GM12878 (cell line): ENCODE measurements at regions not wholly inside any gene's neighbourhood (a gene's known extent, or its start where the extent isn't known, plus 50 kb on each side); places are given as distances from the start of the nearest gene placed in this dataset.

Experiments
- CTCF ChIP-seq, 3 experiments: IDR thresholded peaks in 2 of 3; conservative IDR thresholded peaks in 1 of 3; 2 replicates each; pipeline ENCODE4 v1.5.1; 2011; ENCODE audit warnings: low read depth in 3 of 3, low read length in 3 of 3, mild to moderate bottlenecking in 3 of 3, control low read depth in 2 of 3, moderate library complexity in 2 of 3, inconsistent platforms in 1 of 3, mixed read lengths in 1 of 3; ENCODE audit not compliant: control insufficient read depth in 2 of 3, insufficient read depth in 1 of 3; ENCODE audit errors: extremely low read depth in 1 of 3
- EP300 ChIP-seq, 2 experiments: fragments of 150-350 bp in 1 of 2; IDR thresholded peaks; 2 replicates each; pipeline ENCODE4 v1.6.1; 2011 to 2012; ENCODE audit warnings: low read depth in 2 of 2, low read length in 2 of 2, borderline replicate concordance in 1 of 2, improper control_type of control experiment in 1 of 2, inconsistent platforms in 1 of 2; ENCODE audit not compliant: control insufficient read depth in 1 of 2
- NFYB ChIP-seq: IDR thresholded peaks from 2 replicates; pipeline ENCODE4 v1.6.1; 2011; ENCODE audit warnings: low read depth, mild to moderate bottlenecking, low read length, improper control_type of control experiment, moderate library complexity; ENCODE audit not compliant: insufficient read depth
- SMC3 ChIP-seq: IDR thresholded peaks from 2 replicates; pipeline ENCODE4 v1.6.1; 2011; ENCODE audit warnings: low read length, improper control_type of control experiment, borderline replicate concordance

- TF ChIP-seq EP300 (IDR thresholded peaks at IDR 0.05; ENCODE audit: borderline replicate concordance in 1 of 2, control insufficient read depth in 1 of 2, low read depth in 2 of 2, low read length in 2 of 2) (no peak), SMC3 (no peak), CTCF (IDR thresholded peaks at IDR 0.05 in 2 of 3, conservative IDR thresholded peaks at IDR 0.05 in 1 of 3; ENCODE audit: control insufficient read depth in 2 of 3, extremely low read depth in 1 of 3, insufficient read depth in 1 of 3, low read depth in 3 of 3, low read length in 3 of 3) (no peak), NFYB (no peak)
Measured at GRCh38 chr11:122313581-122313980, 197.6 kb upstream of the BLID start.
